CD8-positive, alpha-beta memory T cell (primary cell): ENCODE measurements at regions not wholly inside any gene's neighbourhood (a gene's known extent, or its start where the extent isn't known, plus 50 kb on each side); places are given as distances from the start of the nearest gene placed in this dataset.

Experiments
- CTCF ChIA-PET: fragments of 350-600 bp; sonication (Branson Sonifier 250); formaldehyde crosslinking; loops from one replicate; lab custom pipeline; 2021; ENCODE audit warnings: antibody characterized with exemption; lab: Charles Lee
- POLR2A ChIA-PET: fragments of 350-600 bp; sonication (Branson Sonifier 250); formaldehyde crosslinking; loops from one replicate; lab custom pipeline; 2021; ENCODE audit warnings: antibody characterized with exemption; lab: Charles Lee
- DNase-seq, 5 donors: peaks; one replicate each; pipeline versions ENCODE4 v3.0.0 to v3.0.0-alpha.2; 2020 to 2022; ENCODE audit warnings: mixed read lengths in 1 of 5
- H3K27ac ChIP-seq: one replicate; pipeline ENCODE4 v1.7.0; 2013; ENCODE audit warnings: low read depth, mild to moderate bottlenecking, low read length, moderate library complexity
- H3K27me3 ChIP-seq: 2 replicates; pipeline ENCODE4 v1.7.0; 2013; ENCODE audit warnings: low read length, mild to moderate bottlenecking; ENCODE audit not compliant: insufficient read depth, poor library complexity, severe bottlenecking
- H3K36me3 ChIP-seq: 2 replicates; pipeline ENCODE4 v1.7.0; 2013; ENCODE audit warnings: mild to moderate bottlenecking, low read length, moderate library complexity; ENCODE audit not compliant: insufficient read depth
- H3K4me1 ChIP-seq: 2 replicates; pipeline ENCODE4 v1.7.0; 2013; ENCODE audit warnings: mild to moderate bottlenecking, low read length, moderate library complexity; ENCODE audit not compliant: insufficient read depth
- H3K4me3 ChIP-seq: 2 replicates; pipeline ENCODE4 v1.7.0; 2013; ENCODE audit warnings: mild to moderate bottlenecking, low read length
- H3K9me3 ChIP-seq: 2 replicates; pipeline ENCODE4 v1.7.0; 2013; ENCODE audit warnings: mild to moderate bottlenecking, low read length
- H3K27ac Mint-ChIP-seq, 8 donors: one replicate each; pipeline ENCODE4 v1.8.0; 2020 to 2021; ENCODE audit warnings: mixed read lengths in 8 of 8, mild to moderate bottlenecking in 6 of 8, inconsistent platforms in 3 of 8, moderate library complexity in 3 of 8
- H3K27me3 Mint-ChIP-seq, 2 donors: one replicate each; pipeline ENCODE4 v1.8.0; 2020 to 2021; ENCODE audit warnings: mixed read lengths in 2 of 2, mild to moderate bottlenecking in 1 of 2, moderate library complexity in 1 of 2
- H3K36me3 Mint-ChIP-seq, 3 donors: one replicate each; pipeline ENCODE4 v1.8.0; 2020 to 2021; ENCODE audit warnings: mixed read lengths in 3 of 3, inconsistent platforms in 1 of 3, mild to moderate bottlenecking in 1 of 3
- H3K4me1 Mint-ChIP-seq, 3 donors: one replicate each; pipeline ENCODE4 v1.8.0; 2020 to 2021; ENCODE audit warnings: mixed read lengths in 3 of 3, inconsistent platforms in 1 of 3, mild to moderate bottlenecking in 1 of 3
- H3K4me3 Mint-ChIP-seq, 7 donors: one replicate each; pipeline ENCODE4 v1.8.0; 2020 to 2021; ENCODE audit warnings: mixed read lengths in 7 of 7, mild to moderate bottlenecking in 6 of 7, moderate library complexity in 4 of 7, inconsistent platforms in 2 of 7
- H3K9me3 Mint-ChIP-seq, 5 donors: one replicate each; pipeline ENCODE4 v1.8.0; 2020 to 2022; ENCODE audit warnings: mixed read lengths in 5 of 5, mild to moderate bottlenecking in 3 of 5, moderate library complexity in 2 of 5, inconsistent platforms in 1 of 5

DNA sequence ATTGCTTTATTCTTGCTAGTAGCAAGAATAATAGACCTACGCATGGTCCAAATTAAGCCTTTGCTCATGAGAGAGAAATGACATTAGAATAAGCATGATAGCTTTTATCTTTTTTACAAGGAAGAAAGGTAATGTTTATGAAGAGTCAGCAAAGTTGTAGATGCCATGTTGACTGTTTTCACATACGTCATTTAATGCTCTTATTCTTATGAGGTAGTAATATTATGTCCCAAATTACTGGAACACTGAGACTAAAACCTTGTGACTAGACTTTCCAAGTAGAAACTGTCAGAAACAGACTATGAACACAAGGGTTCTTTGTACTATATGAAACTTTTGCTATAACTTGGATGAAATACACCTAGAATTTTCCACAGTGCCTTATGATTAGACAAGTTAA is 552.8 kb upstream of the SLC8A1 start:
- no peaks in the 10 kb centered on the region for H3K4me1 ChIP-seq
- no peaks in the 10 kb centered on the region for H3K9me3 ChIP-seq
- Mint-ChIP-seq H3K4me3 (no peak overlapping the region), H3K27ac (no peak overlapping the region), H3K27me3 (no peaks in the 10 kb centered on the region), H3K36me3 (no peaks in the 10 kb centered on the region), H3K4me1 (no peaks in the 10 kb centered on the region), H3K9me3 (peaks cover 0 to 6% (median 3%) of the 10 kb centered on the region in 5 donors)
- ChIA-PET CTCF (no interaction called here), POLR2A (no interaction called here)
- H3K4me3 ChIP-seq: no peak overlapping the region
- H3K36me3 ChIP-seq: no peaks in the 10 kb centered on the region
- H3K27me3 ChIP-seq: no peaks in the 10 kb centered on the region
- DNase-seq: no peak
- no peak overlapping the region for H3K27ac ChIP-seq

DNA sequence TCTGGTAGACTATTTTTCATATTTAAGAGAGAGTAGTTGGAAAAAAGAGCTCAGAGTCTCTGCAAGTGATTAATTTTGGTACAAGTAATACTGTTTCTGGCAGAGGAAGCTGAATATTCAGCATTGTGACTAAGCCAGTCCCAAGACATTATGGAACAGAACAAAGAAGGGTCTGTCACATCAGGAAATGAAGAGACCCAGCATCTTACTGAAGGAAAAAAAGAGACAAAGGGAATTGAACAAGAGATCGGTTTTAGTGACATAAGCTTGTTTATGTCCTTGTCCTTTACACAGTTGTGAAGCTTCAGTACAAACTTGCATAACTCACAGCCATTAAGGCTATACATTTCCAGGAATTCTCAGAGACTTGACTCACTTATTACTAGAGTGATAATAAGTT is 568.5 kb upstream of the SLC8A1 start:
- no peak overlapping the region for H3K4me3 ChIP-seq
- no peaks in the 10 kb centered on the region for H3K36me3 ChIP-seq
- Mint-ChIP-seq H3K4me1 (no peaks in the 10 kb centered on the region), H3K27ac (no peak overlapping the region), H3K4me3 (no peak overlapping the region), H3K9me3 (peaks cover 0 to 8% (median 3%) of the 10 kb centered on the region in 5 donors), H3K27me3 (no peaks in the 10 kb centered on the region), H3K36me3 (no peaks in the 10 kb centered on the region)
- H3K27me3 ChIP-seq: no peaks in the 10 kb centered on the region
- DNase-seq: no peak
- H3K27ac ChIP-seq: no peak overlapping the region
- no peaks in the 10 kb centered on the region for H3K9me3 ChIP-seq
- POLR2A ChIA-PET: no interaction called here
- CTCF ChIA-PET: no interaction called here
- H3K4me1 ChIP-seq: no peaks in the 10 kb centered on the region

DNA sequence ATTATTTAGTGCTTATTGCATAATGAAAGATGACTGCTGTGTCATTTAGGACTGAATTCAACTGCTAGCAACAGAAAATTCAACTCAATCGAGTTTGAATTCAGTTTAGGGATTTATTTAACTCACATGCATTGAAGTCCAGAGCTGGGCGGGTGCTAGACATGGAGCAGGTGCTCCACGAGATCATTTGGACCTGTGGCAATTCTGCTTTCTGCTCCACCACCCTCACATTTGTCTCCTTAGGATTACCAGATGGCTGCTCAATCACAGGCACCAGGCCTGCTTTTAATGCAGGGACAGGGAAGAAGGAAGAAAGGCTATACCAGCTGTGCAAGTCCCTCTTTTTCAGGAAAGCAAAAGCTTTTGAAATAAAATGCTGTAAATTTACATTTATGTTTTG is 572.9 kb upstream of the SLC8A1 start:
- CTCF ChIA-PET: no interaction called here
- peaks cover 0 to 3% (median 0%) of the 10 kb centered on the region in 3 donors for H3K36me3 Mint-ChIP-seq

DNA sequence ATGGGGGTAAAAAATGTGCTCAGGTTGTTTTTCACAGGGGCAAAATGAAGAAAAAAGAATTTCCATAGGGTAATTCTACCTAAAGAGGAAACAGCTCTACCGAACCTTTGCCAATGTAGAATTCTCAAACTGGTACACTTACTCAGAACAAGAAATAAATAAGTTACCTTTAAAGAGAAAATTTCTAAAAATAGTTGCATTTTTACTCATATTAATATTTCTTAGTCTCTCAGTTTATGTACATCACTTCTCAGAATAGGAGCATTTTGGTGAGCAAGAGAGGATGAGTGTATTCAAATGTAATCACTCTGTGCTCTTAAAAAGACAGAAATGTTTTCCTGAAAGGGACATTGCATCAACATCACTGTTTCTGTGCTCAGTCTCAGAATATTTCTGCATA is 574.7 kb upstream of the SLC8A1 start:
- Histone ChIP-seq H3K27me3 (no peaks in the 10 kb centered on the region), H3K9me3 (no peaks in the 10 kb centered on the region), H3K4me1 (no peaks in the 10 kb centered on the region), H3K4me3 (no peak overlapping the region), H3K36me3 (no peaks in the 10 kb centered on the region), H3K27ac (no peak overlapping the region)
- Mint-ChIP-seq H3K27ac (no peak overlapping the region), H3K4me3 (no peak overlapping the region), H3K36me3 (peaks cover 0 to 3% (median 0%) of the 10 kb centered on the region in 3 donors), H3K4me1 (no peaks in the 10 kb centered on the region), H3K9me3 (peaks cover 0 to 28% (median 5%) of the 10 kb centered on the region in 5 donors), H3K27me3 (no peaks in the 10 kb centered on the region)
- no peak for DNase-seq
- CTCF ChIA-PET: no interaction called here
- POLR2A ChIA-PET: no interaction called here

More for the DNA sequence above, 572.9 kb upstream of the SLC8A1 start:
- no peaks in the 10 kb centered on the region for H3K27me3 ChIP-seq
- Mint-ChIP-seq H3K27ac (no peak overlapping the region), H3K4me3 (no peak overlapping the region), H3K27me3 (no peaks in the 10 kb centered on the region), H3K4me1 (no peaks in the 10 kb centered on the region), H3K9me3 (peaks cover 0 to 22% (median 2%) of the 10 kb centered on the region in 5 donors)
- H3K27ac ChIP-seq: no peak overlapping the region
- H3K36me3 ChIP-seq: no peaks in the 10 kb centered on the region
- POLR2A ChIA-PET: no interaction called here
- no peaks in the 10 kb centered on the region for H3K4me1 ChIP-seq
- H3K9me3 ChIP-seq: no peaks in the 10 kb centered on the region
- DNase-seq: no peak
- no peak overlapping the region for H3K4me3 ChIP-seq

DNA sequence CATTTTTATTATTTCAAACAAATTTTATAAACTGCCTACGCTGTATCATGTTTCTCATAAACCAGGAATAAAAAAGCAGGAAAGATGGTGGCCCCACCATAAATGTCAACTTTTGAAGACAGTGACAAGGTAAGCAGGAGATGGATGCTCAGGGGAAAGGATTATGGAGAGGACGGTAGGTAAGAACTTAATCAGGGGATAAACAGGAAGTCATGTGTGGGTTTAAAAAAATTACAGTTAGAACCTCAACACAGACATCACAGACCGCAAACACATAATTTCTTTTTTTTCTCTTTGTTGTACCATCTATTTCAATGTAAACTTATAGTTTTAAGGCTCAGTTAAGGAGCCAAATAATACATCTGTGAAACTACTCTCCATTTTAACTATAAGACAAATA is 575.2 kb upstream of the SLC8A1 start:
- Mint-ChIP-seq H3K27ac (no peak overlapping the region), H3K36me3 (peaks cover 0 to 3% (median 0%) of the 10 kb centered on the region in 3 donors), H3K9me3 (peaks cover 0 to 28% (median 5%) of the 10 kb centered on the region in 5 donors)

DNA sequence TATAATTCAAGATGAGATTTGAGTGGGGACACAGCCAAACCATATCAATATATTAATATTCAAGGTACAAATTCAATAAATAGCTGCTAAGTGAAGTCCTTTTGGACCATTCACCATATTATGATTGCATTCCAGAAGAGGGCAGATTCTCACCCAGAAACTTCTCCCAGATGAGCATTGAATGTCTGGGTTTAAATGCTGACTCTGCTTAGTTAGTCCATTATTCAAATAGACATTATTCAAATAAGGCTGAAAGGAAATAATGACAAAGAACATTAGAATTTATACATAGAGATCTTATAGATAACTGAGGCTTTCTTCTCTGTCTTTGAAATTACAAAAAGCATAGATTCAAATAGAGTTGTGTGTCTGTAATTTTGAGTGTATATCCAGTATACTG is 579.4 kb upstream of the SLC8A1 start:
- no peak overlapping the region for H3K27ac Mint-ChIP-seq
- Histone ChIP-seq H3K4me1 (no peaks in the 10 kb centered on the region), H3K27ac (no peak overlapping the region), H3K9me3 (no peaks in the 10 kb centered on the region), H3K4me3 (no peak overlapping the region), H3K27me3 (no peaks in the 10 kb centered on the region), H3K36me3 (no peaks in the 10 kb centered on the region)
- ChIA-PET CTCF (no interaction called here), POLR2A (no interaction called here)
- H3K4me1 Mint-ChIP-seq: no peaks in the 10 kb centered on the region
- H3K4me3 Mint-ChIP-seq: no peak overlapping the region
- peaks cover 0 to 3% (median 0%) of the 10 kb centered on the region in 3 donors for H3K36me3 Mint-ChIP-seq
- H3K27me3 Mint-ChIP-seq: no peaks in the 10 kb centered on the region
- peaks cover 0 to 36% (median 5%) of the 10 kb centered on the region in 5 donors for H3K9me3 Mint-ChIP-seq
- no peak for DNase-seq

More for the DNA sequence above, 575.2 kb upstream of the SLC8A1 start:
- DNase-seq: no peak
- Mint-ChIP-seq H3K4me3 (no peak overlapping the region), H3K4me1 (no peaks in the 10 kb centered on the region), H3K27me3 (no peaks in the 10 kb centered on the region)
- no peak overlapping the region for H3K4me3 ChIP-seq
- H3K4me1 ChIP-seq: no peaks in the 10 kb centered on the region
- H3K36me3 ChIP-seq: no peaks in the 10 kb centered on the region
- no peaks in the 10 kb centered on the region for H3K27me3 ChIP-seq
- no peaks in the 10 kb centered on the region for H3K9me3 ChIP-seq
- ChIA-PET POLR2A (no interaction called here), CTCF (no interaction called here)
- H3K27ac ChIP-seq: no peak overlapping the region

DNA sequence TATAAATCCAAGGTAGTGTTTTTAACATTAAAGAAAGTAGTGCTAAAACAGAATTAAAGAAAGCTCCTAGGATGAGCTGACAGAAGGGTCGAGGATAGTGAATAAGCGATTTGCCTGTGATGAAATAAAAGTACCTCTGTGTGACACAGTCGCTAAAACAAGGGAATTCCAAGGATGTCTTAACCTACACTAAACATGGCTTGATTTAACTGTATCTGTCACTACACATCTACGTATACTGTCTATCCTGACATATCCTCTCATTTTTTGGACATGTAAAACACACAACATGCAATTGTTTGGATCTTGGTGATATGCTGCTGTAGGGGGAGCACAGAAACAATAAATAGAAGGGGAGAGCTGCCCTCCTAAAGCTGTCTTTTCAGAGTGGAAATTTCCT is 580.8 kb upstream of the SLC8A1 start:
- no peaks in the 10 kb centered on the region for H3K27me3 ChIP-seq
- peaks cover 3 to 28% (median 5%) of the 10 kb centered on the region in 5 donors for H3K9me3 Mint-ChIP-seq
- H3K27ac ChIP-seq: no peak overlapping the region
- no peaks in the 10 kb centered on the region for H3K9me3 ChIP-seq
- no peak overlapping the region for H3K4me3 ChIP-seq
- no peaks in the 10 kb centered on the region for H3K27me3 Mint-ChIP-seq
- H3K36me3 Mint-ChIP-seq: peaks cover 0 to 3% (median 0%) of the 10 kb centered on the region in 3 donors
- CTCF ChIA-PET: no interaction called here
- POLR2A ChIA-PET: no interaction called here
- H3K27ac Mint-ChIP-seq: no peak overlapping the region
- H3K4me3 Mint-ChIP-seq: no peak overlapping the region
- no peaks in the 10 kb centered on the region for H3K36me3 ChIP-seq
- H3K4me1 Mint-ChIP-seq: no peaks in the 10 kb centered on the region
- no peak for DNase-seq
- H3K4me1 ChIP-seq: no peaks in the 10 kb centered on the region

DNA sequence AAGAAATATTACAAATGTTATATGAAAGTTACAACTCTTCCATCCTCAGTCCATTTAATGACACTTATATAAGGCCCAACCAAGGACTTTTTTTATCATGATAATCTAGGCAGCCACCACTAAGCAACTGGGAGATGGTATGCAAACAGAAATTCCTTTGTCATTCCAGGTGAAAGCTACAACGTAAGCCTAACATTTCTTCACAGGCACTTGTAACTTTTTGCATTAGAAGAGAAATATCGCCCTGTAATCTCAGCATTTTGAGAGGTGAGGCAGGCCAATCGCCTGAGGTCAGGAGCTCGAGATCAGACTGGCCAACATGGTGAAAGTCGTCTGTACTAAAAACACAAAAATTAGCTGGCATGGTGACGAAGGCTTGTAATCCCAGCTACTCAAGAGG is 581.2 kb upstream of the SLC8A1 start:
- H3K4me1 ChIP-seq: no peaks in the 10 kb centered on the region
- no peaks in the 10 kb centered on the region for H3K36me3 ChIP-seq
- no peak overlapping the region for H3K4me3 ChIP-seq
- CTCF ChIA-PET: no interaction called here
- H3K9me3 Mint-ChIP-seq: peaks cover 0 to 27% (median 6%) of the 10 kb centered on the region in 5 donors
- H3K27me3 Mint-ChIP-seq: no peaks in the 10 kb centered on the region
- POLR2A ChIA-PET: no interaction called here
- H3K27me3 ChIP-seq: no peaks in the 10 kb centered on the region
- no peak for DNase-seq
- no peaks in the 10 kb centered on the region for H3K36me3 Mint-ChIP-seq
- no peak overlapping the region for H3K27ac ChIP-seq
- no peaks in the 10 kb centered on the region for H3K9me3 ChIP-seq
- H3K4me1 Mint-ChIP-seq: no peaks in the 10 kb centered on the region
- H3K27ac Mint-ChIP-seq: no peak overlapping the region
- no peak overlapping the region for H3K4me3 Mint-ChIP-seq

DNA sequence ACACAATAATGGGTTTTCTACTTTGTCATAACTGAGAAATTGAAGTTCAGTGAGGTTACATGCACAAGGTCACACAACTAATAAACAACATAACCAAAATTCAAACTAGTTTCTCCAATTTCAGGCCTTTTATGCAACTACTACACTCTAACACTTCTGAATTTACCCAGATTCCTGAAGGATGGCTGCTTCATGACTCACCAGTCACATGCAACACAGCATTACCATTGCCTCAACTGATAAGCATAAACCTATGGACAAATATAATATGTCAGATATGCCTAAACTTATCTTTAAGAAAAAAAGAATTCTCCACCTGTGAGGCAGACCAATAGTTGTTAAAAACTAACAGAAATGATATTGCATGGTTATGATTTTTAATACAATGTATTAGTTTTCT is 586.5 kb upstream of the SLC8A1 start:
- H3K36me3 ChIP-seq: no peaks in the 10 kb centered on the region
- no peak overlapping the region for H3K4me3 Mint-ChIP-seq
- H3K4me1 Mint-ChIP-seq: no peaks in the 10 kb centered on the region
- ChIA-PET POLR2A (no interaction called here), CTCF (no interaction called here)
- no peaks in the 10 kb centered on the region for H3K4me1 ChIP-seq
- no peaks in the 10 kb centered on the region for H3K27me3 Mint-ChIP-seq
- H3K27ac Mint-ChIP-seq: no peak overlapping the region
- no peaks in the 10 kb centered on the region for H3K36me3 Mint-ChIP-seq
- H3K27ac ChIP-seq: no peak overlapping the region
- DNase-seq: no peak
- no peak overlapping the region for H3K4me3 ChIP-seq
- H3K9me3 Mint-ChIP-seq: peaks cover 4 to 24% (median 4%) of the 10 kb centered on the region in 5 donors
- no peaks in the 10 kb centered on the region for H3K27me3 ChIP-seq
- no peaks in the 10 kb centered on the region for H3K9me3 ChIP-seq
